ENCODE measurements at regions not wholly inside any gene's neighbourhood (a gene's known extent, or its start where the extent isn't known, plus 50 kb on each side); places are given as distances from the start of the nearest gene placed in this dataset.
"Not testable (repeated sequence)": the region's sequence is repeated elsewhere in the genome, so short reads cannot be mapped to it uniquely, and the experiment has no call there.

DNA sequence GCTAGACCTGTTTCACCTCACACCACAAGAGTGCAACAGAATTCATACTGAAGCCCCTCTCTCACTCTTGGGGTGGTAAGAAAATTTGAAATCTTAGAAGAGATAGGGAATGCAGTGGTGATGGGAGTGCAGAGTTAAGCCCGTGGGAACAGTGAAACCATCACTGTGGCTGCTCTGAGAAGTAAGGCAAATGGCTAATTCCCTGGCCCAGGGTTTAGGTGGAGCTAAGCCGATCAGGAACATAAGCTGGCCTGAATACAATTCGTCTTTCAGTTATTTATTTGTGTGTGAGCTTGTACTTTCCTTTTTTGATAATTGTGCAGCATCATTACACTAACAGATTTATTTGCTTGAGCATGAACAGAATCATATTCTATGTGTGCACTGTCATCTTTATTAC is 1070.6 kb downstream of the STPG2 start:
- FAIRE-seq (peak; percentile 96), DNase-seq (ENCODE audit: insufficient read length, low spot score) (peak; percentile 15)
- TF ChIP-seq, protein P1, sequence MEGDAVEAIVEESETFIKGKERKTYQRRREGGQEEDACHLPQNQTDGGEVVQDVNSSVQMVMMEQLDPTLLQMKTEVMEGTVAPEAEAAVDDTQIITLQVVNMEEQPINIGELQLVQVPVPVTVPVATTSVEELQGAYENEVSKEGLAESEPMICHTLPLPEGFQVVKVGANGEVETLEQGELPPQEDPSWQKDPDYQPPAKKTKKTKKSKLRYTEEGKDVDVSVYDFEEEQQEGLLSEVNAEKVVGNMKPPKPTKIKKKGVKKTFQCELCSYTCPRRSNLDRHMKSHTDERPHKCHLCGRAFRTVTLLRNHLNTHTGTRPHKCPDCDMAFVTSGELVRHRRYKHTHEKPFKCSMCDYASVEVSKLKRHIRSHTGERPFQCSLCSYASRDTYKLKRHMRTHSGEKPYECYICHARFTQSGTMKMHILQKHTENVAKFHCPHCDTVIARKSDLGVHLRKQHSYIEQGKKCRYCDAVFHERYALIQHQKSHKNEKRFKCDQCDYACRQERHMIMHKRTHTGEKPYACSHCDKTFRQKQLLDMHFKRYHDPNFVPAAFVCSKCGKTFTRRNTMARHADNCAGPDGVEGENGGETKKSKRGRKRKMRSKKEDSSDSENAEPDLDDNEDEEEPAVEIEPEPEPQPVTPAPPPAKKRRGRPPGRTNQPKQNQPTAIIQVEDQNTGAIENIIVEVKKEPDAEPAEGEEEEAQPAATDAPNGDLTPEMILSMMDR (IDR thresholded peaks at IDR 0.05; ENCODE audit: insufficient read depth, missing control alignments): no peak

DNA sequence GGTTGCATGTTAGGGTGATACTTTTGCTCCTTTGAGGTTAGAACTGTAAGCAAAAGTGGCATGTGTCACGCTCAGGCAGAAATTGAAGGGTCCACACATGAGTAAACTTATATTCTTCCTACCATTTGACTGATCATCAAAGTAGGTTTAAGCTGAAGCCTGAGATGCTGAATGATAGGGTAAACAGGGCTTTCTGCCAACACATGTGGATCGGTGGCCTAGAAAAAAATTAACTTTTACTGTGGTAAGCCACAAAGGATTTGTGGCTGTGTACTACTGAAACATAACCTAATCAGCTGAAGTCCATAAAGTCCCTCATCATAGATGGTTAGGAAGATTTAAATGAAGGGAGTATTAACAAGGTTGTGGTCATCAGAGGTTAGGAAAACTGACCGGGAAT is 1070.1 kb downstream of the STPG2 start:
- FAIRE-seq (peak; percentile 96), DNase-seq (ENCODE audit: insufficient read length, low spot score) (no peak)
- TF ChIP-seq, protein P1 (IDR thresholded peaks at IDR 0.05; ENCODE audit: insufficient read depth, missing control alignments): no peak

DNA sequence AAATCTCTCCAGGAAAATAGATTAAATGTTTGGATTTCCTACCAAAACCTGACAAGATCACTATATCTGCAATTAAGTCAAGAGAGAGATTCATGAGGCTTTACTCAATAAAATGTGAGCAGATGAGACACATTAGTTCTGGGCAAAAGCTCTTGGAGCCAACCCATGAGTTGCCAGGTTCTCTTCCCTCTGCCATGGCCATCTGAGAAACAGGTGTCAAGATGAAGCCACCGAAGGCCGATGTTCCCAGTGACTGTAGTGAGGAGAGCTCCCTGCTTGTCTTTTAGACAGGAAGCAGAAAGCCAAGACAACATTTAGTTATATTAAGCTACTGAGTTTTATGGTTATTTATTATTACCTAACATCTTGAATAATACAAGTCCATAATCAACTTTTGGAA is 1068.7 kb downstream of the STPG2 start:
- TF ChIP-seq, protein P1 (IDR thresholded peaks at IDR 0.05; ENCODE audit: insufficient read depth, missing control alignments): no peak
- no peak for FAIRE-seq

DNA sequence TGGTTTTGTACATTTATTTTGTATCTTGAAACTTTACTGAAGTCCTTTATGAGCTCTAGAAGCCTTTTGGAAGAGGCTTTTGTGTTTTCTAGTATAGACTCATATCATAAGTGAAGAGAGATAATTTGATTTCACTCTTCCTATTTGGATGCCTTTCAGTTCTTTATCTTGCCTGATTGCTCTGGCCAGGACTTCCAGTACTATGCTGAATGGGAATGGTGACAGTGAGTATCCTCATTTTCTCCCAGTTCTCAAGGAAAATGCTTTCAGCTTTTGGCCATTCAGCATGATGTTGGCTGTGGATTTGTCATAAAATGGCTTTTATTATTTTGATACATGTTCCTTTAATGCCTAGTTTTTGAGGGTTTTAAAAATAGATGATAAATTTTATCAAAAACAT is 1061.3 kb downstream of the STPG2 start:
- DNase-seq (ENCODE audit: insufficient read length, low spot score): no peak
- no peak for FAIRE-seq
- TF ChIP-seq, protein P1 (IDR thresholded peaks at IDR 0.05; ENCODE audit: insufficient read depth, missing control alignments): no peak

More for the DNA sequence above, 1068.7 kb downstream of the STPG2 start:
- no peak for DNase-seq (ENCODE audit: insufficient read length, low spot score)

DNA sequence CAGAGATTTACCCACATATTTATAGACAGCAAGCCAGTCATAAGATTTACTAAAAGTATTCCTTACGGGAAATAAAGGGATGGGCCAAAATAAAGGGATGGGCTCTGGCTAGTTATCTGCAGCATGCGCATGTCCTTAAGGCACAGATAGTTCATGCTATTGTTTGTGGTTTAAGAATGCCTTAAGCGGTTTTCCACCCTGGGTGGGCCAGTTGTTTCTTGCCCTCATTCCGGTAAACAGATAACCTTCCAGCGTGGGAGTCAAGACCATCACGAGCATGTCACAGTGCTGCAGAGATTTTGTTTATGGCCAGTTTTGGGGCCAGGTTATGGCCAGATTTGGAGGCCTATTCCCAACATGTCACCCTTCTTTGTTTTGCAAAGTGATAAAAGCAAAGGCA is 1046.2 kb downstream of the STPG2 start:
- not testable (repeated sequence) for FAIRE-seq; DNase-seq (ENCODE audit: insufficient read length, low spot score)

DNA sequence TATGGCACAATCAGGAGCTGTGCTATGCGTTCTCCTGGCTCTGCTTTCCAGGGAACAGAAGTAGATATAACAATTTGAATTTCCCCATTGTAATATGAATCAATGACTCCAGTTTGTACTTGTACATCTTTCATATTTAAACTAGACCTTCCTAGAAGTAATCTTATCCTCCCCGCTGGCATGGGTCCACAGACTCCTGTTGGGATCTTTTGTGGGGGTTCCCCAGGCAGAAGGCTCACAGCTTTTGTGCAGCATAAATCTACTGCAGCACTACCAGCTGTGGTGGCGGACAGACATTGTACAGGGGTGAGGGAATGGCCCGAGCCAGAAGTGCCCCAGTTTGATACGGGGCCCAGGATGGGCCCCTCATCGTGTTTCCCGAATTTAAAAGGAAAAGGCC is 1042.1 kb downstream of the STPG2 start:
- DNase-seq (ENCODE audit: insufficient read length, low spot score); FAIRE-seq: not testable (repeated sequence)

DNA sequence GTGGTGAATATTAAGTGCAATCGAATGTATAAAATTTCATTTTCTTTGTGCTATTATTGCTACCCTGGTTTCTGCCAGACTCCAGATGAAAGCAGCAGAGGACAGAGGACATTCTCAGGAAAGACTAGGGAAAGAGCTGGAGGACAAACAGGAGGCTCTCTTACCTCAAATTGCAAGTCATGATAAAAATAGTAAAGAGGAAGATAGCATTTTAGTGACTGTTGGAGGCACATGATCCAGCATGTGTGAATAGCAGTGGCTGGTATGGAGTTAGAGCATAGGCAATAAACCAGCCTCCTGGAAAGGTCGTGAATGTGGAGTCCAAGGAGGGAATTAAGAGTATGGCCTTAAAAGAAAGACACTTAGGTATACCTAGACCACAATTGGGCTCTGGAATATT is 1040.0 kb downstream of the STPG2 start:
- FAIRE-seq (no peak), DNase-seq (ENCODE audit: insufficient read length, low spot score) (no peak)
- TF ChIP-seq, protein P1 (IDR thresholded peaks at IDR 0.05; ENCODE audit: insufficient read depth, missing control alignments): no peak

DNA sequence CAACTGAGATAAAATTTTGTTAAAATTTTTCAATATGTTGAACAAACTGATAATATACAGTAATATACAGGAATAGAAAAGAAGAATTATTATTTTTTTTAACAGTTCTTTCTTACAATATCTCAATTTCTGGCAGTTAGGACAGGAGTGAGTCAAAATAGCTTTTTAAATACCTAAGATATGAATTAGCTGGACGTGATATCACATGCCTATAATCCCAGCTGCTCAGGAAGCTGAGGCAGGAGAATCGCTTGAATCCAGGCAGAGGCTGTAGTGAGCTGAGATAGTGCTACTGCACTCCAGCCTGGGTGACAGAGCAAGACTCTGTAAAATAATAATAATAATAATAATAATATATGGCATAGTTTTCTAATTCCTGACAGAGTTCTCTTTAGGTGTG is 1039.3 kb downstream of the STPG2 start:
- TF ChIP-seq, protein P1 (IDR thresholded peaks at IDR 0.05; ENCODE audit: insufficient read depth, missing control alignments): no peak
- no peak for DNase-seq (ENCODE audit: insufficient read length, low spot score)
- no peak for FAIRE-seq
